HG03342 (cell line): ENCODE measurements at regions not wholly inside any gene's neighbourhood (a gene's known extent, or its start where the extent isn't known, plus 50 kb on each side); places are given as distances from the start of the nearest gene placed in this dataset.
"Not testable (repeated sequence)": the region's sequence is repeated elsewhere in the genome, so short reads cannot be mapped to it uniquely, and the experiment has no call there.

ENCODE experiments used
- ATAC-seq: cut with Tn5 transposase; IDR thresholded peaks from one replicate; pipeline ENCODE4 v1.9.1; 2021; ENCODE audit warnings: mild to moderate bottlenecking, moderate library complexity; ENCODE audit not compliant: unreplicated experiment

- no peak for ATAC-seq
Observed at GRCh38 chr3:153266619-153267018, 104.6 kb downstream of the RAP2B start.

- ATAC-seq = no peak
Observed at GRCh38 chr3:153268564-153269279, 106.7 kb downstream of the RAP2B start.

- no peak for ATAC-seq
Observed at GRCh38 chr3:153269730-153270129, 107.7 kb downstream of the RAP2B start.

DNA sequence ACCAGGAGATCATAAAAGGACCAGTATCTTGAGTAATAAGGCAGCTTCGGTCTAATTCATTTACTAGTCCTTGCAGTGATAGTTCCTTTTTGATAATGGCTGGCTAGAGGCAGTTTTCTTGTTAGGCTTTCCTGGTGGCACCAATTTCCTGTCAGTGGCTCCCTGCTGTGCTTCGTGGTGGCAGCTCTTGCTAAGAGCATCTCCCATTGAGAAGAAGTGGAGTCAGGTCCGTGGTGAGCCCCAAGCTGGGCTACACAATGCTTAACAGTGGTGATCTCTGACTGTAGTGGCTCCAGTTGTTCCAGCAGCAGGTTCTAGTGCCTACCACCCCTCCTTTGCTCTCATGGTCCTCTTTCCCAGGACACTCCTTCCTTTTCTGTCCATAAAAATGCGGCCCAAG, 111.2 kb downstream of the RAP2B start:
- ATAC-seq = no peak

GRCh38 chr3:153273767-153274435, 111.9 kb downstream of the RAP2B start:
- no peak for ATAC-seq

DNA sequence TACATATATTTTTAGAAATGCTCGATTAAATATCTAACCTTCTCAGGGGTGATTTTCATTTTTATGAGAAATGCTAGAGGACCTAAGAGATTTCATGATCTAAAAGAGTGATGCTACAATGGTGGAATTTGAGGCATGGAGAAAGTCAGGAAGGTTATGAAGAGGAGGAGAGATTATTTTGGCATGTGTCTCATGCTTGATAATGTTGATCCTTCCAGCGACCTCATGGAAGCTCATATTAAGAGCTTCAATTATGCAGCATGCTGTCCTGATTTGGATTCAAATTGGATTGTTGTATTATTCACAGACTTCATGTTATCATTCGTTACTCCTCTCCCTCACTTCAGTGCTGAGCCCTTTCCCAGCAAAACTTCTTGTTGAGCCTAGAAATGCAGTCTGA, 112.5 kb downstream of the RAP2B start:
- ATAC-seq = no peak

- ATAC-seq = no peak
Observed at GRCh38 chr3:153275514-153275913, 113.5 kb downstream of the RAP2B start.

DNA sequence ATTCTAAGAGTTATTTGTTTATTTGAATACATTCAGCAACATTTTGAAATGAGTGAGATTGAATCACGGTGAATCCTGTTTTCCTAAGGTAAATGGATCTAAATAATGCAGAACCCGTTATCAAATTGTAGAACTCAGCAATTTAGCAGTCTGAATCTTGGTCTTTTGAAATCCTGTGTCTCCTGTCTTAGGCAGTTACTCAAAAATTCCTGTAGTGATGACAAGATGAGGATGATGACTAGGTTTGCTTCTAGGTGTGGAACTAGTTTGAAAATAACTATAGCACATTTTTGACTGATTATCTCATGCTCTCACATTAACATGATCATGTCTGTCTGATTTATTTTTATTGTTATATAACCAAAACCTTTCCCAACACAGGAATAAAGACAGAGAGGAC, 115.0 kb downstream of the RAP2B start:
- ATAC-seq = no peak

DNA sequence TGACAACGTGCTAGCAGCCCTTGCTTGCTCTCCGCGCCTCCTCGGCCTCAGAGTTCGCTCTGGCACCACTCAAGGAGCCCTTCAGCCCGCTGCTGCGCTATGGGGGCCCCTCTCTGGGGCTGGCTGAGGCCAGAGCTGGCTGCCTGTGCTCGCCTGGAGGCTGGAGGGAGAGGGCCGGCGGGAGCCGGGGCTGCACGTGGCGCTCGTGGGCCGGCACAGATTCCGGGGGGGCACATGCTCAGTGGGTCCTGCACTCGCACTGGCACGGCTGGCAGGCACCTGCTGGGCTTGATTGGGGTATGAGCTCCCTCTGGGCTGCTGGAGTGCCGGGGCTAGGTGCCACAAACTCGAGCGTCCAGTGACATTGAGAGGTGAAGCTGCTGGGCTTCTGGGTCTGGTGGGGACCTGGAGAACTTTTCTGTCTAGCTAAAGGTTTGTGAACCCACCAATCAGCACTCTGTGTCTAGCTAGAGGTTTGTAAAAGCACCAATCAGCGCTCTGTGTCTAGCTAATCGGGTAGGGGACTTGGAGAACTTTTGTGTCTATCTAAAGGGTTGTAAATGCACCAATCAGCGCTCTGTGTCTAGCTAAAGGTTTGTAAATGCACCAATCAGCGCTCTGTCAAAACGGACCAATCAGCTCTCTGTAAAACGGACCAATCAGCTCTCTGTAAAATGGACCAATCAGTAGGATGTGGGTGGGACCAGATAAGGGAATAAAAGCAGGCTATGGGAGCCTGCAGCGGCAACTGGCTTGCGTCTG, 119.4 kb downstream of the RAP2B start:
- ATAC-seq = not testable (repeated sequence)

GRCh38 chr3:153282355-153282754, 120.3 kb downstream of the RAP2B start:
- ATAC-seq = no peak

GRCh38 chr3:153284282-153284938, 122.4 kb downstream of the RAP2B start:
- ATAC-seq = peak; percentile 70

- no peak for ATAC-seq
Observed at GRCh38 chr3:153285194-153285641, 123.2 kb downstream of the RAP2B start.

GRCh38 chr3:153285982-153286381, 124.0 kb downstream of the RAP2B start:
- no peak for ATAC-seq

DNA sequence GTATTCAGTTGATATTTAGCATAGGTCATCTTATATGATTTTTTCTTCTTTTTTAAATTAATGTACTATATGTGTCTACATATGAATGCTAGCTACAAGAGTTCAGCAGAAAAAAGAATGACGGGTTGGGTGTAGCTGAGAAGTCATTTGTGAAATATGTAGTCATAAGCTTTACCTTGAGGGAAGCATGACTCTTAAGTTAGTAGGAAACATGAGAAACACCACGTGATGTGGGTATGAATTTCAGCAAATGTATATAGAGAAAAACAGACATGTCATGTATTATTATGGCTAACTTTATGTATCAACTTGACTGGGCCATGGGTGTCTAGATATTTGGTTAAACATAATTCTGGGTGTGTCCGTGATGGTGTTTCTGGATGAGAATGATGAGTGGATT, 125.0 kb downstream of the RAP2B start:
- ATAC-seq = no peak

- ATAC-seq = no peak
Observed at GRCh38 chr3:153289334-153289808, 127.3 kb downstream of the RAP2B start.

DNA sequence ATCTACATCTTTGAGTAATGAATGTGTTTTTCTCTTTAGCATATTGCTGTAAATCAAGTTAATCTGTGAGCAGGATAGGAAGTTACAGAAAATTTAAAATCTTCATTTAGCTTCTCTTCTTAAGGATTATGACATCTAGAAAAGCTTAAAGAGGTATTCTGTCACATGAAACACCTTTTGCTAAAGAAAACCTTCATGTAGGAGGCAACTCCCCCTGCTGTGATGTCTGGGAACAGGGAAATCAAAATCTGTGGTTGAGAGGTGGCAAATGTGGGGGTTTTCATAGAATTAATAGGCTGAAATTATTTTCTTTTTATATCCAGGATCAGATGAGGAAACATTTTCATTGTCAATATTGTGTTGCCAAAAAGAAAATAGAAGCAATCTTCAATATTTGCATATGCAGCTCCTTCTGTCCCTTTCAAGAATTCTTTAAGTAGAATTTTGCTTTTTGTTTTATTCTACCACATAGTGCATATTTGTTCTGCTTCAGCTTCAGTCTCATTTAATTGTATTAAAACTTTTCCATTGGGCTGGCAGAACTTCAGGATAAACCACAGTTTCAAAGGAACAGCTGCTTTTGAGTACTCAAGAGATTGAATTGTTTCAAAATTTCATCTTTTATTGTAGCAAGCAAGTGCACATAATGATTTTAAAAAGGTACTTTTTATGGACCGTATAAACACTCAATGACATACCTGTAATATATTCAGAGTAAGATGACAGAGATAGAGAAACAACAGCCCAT, 128.4 kb downstream of the RAP2B start:
- no peak for ATAC-seq

GRCh38 chr3:153291059-153291685, 129.1 kb downstream of the RAP2B start:
- no peak for ATAC-seq

DNA sequence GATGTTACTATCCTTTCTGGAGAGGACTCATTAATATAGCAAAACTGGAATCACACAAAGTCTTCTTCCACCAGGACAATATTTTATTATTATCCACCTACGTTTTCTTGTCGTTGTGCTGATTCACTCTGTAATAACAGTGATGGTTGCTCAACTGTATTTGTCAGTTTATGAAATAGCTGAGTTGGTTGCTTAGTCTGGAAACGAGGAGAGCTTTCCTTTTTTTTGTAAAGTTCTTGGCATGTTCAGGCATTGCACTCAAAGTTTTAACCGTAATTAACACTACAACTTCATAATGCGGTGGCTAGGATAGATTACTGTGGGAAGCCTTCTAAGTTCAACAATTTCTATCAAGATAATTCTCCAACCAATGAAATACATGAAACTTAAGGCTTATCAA, 131.2 kb downstream of the RAP2B start:
- ATAC-seq = no peak

- no peak for ATAC-seq
Observed at GRCh38 chr3:153295901-153296300, 133.9 kb downstream of the RAP2B start.

DNA sequence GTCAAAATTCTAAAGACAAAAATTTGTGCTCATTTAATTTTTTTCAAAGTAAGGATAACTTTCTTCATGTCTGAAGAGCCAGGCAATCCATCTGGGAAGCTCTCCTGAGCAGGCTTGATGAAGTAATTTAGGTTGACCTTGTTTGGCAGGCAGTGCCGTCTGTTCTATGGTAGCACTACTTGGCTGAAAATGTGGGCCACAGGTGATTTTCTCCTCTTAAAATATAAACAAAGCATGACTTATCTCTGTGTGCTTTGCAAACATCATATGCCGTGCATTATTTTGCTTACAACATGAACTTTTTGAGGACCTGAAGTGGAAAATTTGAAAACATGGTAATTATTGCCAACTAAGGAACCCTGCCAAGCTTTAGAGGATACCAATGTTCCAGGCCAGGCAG, 143.2 kb downstream of the RAP2B start:
- ATAC-seq = no peak
